ENCODE measurements at regions not wholly inside any gene's neighbourhood (a gene's known extent, or its start where the extent isn't known, plus 50 kb on each side); places are given as distances from the start of the nearest gene placed in this dataset.

DNA sequence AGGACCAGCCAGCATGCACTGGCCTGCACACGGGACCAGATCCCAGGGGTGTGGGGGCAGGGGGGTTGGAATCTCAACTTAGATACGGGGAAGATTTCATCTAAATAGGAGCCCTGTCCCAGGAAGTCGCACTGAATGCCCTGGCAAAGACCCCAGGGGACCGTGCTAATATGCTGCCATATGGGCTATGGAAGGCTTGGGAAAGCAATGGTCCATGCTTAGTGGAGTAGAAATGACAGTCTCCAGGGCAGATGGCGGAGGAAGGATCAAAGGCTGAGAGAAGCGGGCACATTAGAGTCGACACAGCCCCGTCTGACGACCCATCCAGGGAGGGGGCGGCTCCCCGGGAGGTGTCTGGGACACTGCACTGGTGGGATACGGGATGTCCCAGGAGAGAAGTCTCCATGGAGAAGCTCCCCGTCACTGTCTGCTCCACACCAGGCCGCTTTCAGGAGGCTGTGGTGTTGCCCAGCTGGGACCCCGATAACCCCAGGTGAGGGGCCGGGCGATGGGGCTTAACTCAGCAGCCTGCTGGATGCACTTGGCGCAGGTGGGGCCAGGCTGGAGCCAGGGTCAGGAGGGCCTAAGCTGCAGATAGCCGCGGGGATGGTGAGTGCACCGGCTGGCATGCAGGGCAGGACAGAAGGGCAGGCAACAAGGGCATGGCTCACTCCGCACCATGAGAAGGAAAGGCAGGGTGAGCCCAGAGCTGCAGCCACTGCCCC is 377.7 kb upstream of the IRX1 start:
- intact Hi-C loops (cut with DNase I): no loop called here
- H3K4me3 ChIP-seq: no peak overlapping the region
- H3K36me3 ChIP-seq: no peaks in the 10 kb centered on the region
- FAIRE-seq (no peak), ATAC-seq (no peak), DNase-seq (no peak)
- TF ChIP-seq, protein P1, sequence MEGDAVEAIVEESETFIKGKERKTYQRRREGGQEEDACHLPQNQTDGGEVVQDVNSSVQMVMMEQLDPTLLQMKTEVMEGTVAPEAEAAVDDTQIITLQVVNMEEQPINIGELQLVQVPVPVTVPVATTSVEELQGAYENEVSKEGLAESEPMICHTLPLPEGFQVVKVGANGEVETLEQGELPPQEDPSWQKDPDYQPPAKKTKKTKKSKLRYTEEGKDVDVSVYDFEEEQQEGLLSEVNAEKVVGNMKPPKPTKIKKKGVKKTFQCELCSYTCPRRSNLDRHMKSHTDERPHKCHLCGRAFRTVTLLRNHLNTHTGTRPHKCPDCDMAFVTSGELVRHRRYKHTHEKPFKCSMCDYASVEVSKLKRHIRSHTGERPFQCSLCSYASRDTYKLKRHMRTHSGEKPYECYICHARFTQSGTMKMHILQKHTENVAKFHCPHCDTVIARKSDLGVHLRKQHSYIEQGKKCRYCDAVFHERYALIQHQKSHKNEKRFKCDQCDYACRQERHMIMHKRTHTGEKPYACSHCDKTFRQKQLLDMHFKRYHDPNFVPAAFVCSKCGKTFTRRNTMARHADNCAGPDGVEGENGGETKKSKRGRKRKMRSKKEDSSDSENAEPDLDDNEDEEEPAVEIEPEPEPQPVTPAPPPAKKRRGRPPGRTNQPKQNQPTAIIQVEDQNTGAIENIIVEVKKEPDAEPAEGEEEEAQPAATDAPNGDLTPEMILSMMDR (IDR thresholded peaks at IDR 0.05): no peak
- H3K27ac ChIP-seq: no peak overlapping the region
- H3K4me1 ChIP-seq: no peaks in the 10 kb centered on the region
- WGBS, 2 donors: 65 to 78% methylated on average over 22 of the region's 22 CpGs
- no peaks in the 10 kb centered on the region for H3K9me3 ChIP-seq
- no peaks in the 10 kb centered on the region for H3K27me3 ChIP-seq

DNA sequence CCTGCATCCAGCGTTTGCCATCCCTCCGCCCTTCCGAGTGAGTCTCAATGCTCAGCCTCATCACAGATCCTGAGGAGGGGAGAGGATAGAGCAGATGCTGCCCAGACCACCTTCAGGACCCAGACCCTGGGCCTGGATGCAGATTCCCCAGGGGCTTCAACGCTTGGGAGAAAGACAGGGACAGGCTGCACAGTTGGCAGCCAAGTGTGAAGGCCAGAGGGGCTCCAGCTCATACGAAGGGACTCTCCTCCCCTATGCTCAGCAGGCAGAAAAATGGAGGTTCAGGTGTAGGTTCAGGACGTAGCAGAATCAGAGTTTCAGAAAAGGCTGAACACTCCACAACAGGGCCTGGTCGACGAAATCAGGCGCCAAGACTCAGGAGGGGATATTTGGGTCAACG is 378.5 kb upstream of the IRX1 start:
- FAIRE-seq: no peak
- H3K4me1 ChIP-seq: no peaks in the 10 kb centered on the region
- ATAC-seq: no peak
- TF ChIP-seq, protein P1 (IDR thresholded peaks at IDR 0.05): no peak
- 54 to 61% methylated on average over 10 of the region's 10 CpGs for WGBS, 2 donors
- H3K27me3 ChIP-seq: no peaks in the 10 kb centered on the region
- DNase-seq: no peak
- intact Hi-C loops (cut with DNase I): no loop called here
- H3K27ac ChIP-seq: no peak overlapping the region
- no peaks in the 10 kb centered on the region for H3K36me3 ChIP-seq
- no peaks in the 10 kb centered on the region for H3K9me3 ChIP-seq
- H3K4me3 ChIP-seq: no peak overlapping the region

DNA sequence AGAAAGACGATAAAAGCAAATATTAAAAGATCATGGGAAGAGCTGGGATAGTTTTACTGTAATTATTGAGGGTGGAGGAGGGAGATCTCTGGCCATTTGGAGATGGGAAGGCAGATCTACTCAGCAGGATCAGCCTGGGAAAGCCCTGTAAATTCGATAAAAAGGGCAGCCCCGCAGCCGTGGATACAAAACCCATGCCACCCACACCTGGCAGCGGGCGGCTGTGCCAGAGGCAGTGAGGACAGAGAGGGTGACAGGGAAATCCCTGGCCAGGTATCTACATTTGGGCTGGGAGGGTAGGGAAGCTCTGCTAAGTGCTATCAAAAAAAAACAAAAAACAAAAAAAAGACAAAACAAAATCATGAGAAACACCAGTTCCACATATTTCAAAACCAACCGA is 379.2 kb upstream of the IRX1 start:
- H3K9me3 ChIP-seq: no peaks in the 10 kb centered on the region
- 60 to 79% methylated on average over 7 of the region's 7 CpGs for WGBS, 2 donors
- DNase-seq (no peak), ATAC-seq (no peak), FAIRE-seq (no peak)
- TF ChIP-seq, protein P1 (IDR thresholded peaks at IDR 0.05): no peak
- H3K27me3 ChIP-seq: no peaks in the 10 kb centered on the region
- H3K4me3 ChIP-seq: no peak overlapping the region
- no peaks in the 10 kb centered on the region for H3K4me1 ChIP-seq
- H3K27ac ChIP-seq: no peak overlapping the region
- intact Hi-C loops (cut with DNase I): no loop called here
- no peaks in the 10 kb centered on the region for H3K36me3 ChIP-seq

DNA sequence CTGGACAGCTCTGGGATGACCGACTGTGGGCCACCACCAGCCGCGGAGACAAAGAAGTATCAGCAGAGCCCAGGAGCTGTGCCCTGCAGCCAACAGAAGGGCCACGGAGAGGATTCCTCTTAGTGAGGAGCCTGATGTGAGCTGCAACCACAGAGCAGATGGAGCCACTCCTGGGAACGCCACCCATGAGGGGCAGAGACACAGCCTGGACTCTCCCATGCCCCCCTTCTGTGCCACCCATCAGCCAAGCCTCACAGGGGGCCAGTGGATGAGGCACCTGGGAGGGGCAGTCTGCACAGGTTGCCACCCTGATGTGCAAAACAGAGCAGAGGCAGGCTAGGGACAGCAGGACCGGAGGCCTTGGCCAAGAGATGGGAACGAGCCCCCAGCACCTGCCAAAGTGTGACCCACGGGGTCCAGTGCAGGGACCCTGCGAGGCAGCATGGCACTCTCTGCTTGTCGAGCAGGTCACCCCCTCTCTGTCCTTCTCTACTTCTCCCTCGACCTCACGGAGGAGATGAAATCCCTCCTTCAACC is 380.7 kb upstream of the IRX1 start:
- no peak for FAIRE-seq
- no peak for ATAC-seq
- no peaks in the 10 kb centered on the region for H3K9me3 ChIP-seq
- H3K36me3 ChIP-seq: no peaks in the 10 kb centered on the region
- intact Hi-C loops (cut with DNase I): no loop called here
- no peak overlapping the region for H3K4me3 ChIP-seq
- TF ChIP-seq, protein P1 (IDR thresholded peaks at IDR 0.05): no peak
- H3K27ac ChIP-seq: no peak overlapping the region
- no peaks in the 10 kb centered on the region for H3K27me3 ChIP-seq
- no peak for DNase-seq
- H3K4me1 ChIP-seq: no peaks in the 10 kb centered on the region
- WGBS, 2 donors: 65 to 80% methylated on average over 12 of the region's 12 CpGs

DNA sequence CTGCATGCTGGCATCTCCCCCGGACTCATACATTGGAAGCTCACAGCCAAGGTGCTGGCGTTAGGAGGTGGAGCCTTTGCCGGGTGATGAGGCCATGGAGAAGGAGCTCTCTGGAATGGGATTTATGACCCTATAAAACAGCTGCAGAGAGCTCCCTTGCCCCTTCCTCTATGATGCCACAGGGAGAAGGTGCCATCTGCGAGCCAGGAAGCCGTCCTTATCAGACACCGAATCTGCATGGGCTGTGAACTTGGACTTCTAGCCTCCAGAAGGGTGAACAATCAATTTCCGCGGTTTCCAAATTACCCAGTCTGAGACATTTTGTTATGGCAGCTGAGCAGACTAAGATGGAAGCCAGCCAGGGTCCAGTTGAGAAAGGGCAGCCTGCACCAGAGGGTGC is 381.2 kb upstream of the IRX1 start:
- H3K27me3 ChIP-seq: no peaks in the 10 kb centered on the region
- H3K4me1 ChIP-seq: no peaks in the 10 kb centered on the region
- H3K36me3 ChIP-seq: no peaks in the 10 kb centered on the region
- ATAC-seq: no peak
- no peak for FAIRE-seq
- no peaks in the 10 kb centered on the region for H3K9me3 ChIP-seq
- TF ChIP-seq, protein P1 (IDR thresholded peaks at IDR 0.05): no peak
- WGBS, 2 donors: 76 to 89% methylated on average over 8 of the region's 8 CpGs
- intact Hi-C loops (cut with DNase I): no loop called here
- no peak for DNase-seq
- H3K4me3 ChIP-seq: no peak overlapping the region
- H3K27ac ChIP-seq: no peak overlapping the region

All from pancreas (tissue), 10 donors.